CD4-positive, alpha-beta T cell treated with Interferon gamma for 1 hour (primary cell): ENCODE measurements at regions not wholly inside any gene's neighbourhood (a gene's known extent, or its start where the extent isn't known, plus 50 kb on each side); places are given as distances from the start of the nearest gene placed in this dataset.
"Not testable (repeated sequence)": the region's sequence is repeated elsewhere in the genome, so short reads cannot be mapped to it uniquely, and the experiment has no call there.

ENCODE experiments used
- DNase-seq: peaks from one replicate; pipeline ENCODE4 v3.0.0-alpha.2; 2020

DNA sequence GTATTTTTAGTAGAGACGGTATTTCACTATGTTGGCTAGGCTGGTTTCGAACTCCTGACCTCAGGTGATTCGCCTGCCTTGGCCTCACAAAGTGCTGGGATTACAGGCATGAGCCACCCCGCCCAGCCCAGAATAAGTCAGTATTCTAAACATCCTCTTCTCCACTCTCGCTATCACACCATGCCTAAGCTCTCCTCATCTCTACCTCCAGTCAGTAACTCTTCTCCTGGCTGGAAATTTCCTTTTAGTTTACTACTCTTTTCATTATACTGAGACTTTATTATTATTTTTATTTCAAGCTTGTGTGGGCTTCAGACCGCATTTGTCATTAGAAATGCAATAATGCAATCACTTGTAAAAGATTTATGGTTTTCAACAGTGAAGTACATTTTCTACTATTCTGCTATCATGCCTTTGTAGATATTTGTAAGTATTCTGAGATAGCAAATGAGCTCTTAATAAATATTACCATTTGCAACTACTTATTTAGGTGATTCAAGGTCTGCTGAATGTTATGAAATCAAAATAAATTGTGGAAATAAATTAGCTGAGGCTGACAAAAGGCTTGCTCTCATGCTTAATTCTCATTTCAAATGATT is 617.3 kb upstream of the GOT2 start:
- no peak for DNase-seq

DNA sequence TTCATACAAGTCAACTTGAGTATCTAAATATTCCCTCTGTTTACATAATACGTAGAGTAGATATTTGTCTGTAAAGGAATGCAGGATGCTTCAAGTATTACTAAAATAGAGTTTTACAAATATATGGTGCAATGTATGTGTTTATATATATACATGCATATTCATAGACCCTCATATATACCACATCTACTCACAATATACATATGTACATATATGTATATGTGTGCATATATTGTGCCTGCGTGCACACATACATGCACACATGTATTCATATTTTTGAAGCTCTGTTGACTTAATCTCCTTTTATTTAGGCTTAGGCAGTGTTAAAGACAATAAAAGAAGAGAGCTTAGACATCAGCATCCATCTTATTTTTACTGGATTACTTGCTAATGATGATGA is 616.6 kb upstream of the GOT2 start:
- DNase-seq = no peak

DNA sequence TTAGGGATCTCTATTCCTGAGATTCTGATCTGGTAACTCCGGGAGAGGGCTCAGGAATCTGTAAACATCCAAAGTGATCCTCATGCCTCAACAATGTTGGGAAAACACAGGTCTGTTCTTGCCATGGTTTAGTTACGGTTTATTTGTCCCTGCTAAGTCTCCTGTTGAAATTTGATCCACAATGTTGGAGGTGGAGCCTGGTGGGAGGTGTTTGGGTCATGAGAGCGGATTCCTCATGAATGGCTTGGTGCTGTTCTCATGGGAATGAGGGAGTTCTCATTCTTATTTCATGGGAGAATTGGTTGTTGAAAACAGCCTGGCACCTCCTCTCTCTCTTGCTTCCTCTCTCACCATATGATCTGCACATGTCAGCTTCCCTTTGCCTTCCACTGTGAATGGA is 608.6 kb upstream of the GOT2 start:
- no peak for DNase-seq

DNA sequence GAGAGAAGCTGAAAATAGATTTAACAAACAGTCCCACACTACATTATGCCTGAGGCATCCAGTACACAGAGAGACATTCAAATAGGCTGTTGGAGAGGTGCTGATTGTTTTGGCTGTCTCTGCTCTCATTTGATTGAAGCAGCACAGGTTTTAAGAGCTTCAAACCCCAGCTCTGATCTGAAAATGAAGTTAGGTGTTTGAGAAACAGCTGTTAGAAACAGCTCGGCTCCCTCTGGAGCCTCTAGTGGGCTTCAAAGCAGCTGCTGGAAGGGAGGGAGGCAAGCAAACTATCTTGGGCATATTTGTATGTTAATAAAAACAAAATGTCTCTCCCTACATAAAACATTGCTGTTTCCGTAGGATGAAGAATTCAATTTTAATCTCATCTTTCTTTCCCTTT is 607.3 kb upstream of the GOT2 start:
- DNase-seq = no peak

DNA sequence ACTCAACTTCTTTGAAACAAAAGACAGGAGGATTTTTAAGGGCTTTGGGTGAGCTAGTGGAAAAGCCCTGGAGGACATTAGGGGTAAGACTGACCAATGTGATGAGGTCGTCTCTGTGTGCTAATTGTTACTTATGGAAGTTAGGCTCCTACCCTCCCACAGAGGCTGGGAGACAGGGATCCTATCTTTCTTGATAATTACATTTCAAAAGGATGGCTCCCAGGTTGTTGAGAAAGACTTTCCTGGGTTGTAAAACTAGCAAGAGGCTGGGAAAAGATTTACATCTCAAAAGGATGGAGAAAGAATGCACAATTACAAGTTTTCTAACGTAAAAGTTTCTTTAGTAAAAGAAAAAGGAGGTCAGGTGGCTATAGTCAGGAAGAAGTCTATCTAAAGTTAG is 605.8 kb upstream of the GOT2 start:
- DNase-seq = no peak

DNA sequence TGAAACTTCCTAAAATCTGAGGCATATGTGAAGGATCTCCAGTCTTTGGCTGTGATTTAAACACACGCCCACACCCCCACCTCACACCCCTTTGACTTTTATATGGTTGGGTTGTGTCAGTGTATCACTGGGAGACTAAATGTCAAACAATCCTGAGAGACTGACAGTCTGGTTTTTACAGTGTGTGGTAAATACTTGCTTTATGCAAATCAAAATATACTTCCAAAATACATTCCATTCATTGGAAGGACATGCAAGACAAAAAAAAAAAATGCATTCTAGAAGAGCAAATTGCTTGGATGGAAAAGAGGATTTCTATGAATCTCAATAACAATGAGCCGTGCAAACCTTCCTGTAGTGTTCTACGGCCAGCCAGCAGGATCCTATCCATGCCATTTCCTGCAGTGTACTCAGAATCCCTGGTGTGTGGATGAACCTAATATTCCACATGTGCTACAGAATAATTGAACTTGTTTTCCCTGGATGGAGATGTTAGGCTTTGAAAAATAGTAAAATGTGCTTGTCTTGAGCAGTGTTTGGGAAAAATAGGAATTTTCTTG is 602.1 kb upstream of the GOT2 start:
- DNase-seq = no peak

DNA sequence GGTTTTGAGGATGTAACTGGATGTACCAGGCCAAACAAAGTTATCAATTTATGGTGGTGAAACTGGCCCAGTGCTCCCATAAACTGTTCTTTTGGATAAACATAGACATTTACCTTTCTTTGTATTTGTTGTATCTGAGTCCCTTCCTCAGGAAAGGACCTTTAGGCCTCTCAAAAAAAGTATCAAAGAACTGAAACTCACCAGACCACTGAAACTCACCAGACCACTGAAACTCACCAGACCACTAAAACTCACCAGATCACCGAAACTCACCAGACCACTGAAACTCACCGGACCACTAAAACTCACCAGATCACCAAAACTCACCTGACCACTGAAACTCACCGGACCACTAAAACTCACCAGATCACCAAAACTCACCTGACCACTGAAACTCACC is 597.6 kb upstream of the GOT2 start:
- DNase-seq = not testable (repeated sequence)

DNA sequence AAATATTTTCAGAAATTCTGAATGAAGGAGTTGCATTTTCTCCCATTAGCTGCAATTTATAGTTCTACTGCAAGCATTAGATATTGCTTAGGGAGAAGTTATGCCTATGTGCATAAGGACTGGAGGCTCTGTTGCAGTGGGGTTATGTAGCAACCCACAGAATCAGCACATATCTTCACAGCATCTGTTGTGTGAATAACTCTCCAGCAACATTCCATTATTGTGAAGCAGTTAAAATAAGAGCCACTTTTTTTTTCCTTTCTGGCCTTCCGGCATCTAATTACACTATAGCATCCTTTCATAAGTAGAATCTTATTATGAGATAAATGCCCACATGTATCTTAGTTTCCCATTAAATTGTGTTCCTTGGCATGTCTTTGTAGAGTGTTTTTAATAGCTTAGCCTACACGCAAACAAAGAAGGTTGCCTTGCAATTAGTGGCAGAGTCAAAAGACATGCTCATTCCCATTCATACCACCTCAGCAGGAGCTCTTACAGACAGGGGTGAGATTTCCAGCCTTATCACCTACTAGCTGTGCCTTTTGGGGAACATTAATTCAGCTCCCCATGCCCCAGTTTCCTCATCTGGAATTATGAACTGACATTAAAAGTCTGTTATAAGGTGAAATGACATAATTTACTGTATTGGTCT is 596.0 kb upstream of the GOT2 start:
- DNase-seq = no peak

DNA sequence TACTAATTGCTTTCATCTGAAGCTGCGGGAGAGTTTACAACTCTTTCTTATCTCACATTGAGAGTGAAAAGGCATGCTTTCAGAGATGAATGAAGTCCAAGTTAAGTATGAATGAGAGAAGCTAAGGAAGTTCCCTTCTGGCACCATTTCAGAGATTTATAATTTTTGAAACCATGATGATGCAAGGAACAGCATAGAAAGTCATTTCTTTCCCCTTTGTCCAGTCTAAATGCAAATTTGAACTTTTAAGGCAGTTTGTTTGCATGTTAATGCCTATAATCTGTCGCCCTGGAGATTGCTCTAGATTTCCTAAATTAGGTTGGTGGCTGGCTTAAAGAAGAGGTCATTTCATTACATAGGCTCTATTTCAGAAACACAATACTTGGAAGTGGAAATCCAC is 594.8 kb upstream of the GOT2 start:
- DNase-seq = no peak

DNA sequence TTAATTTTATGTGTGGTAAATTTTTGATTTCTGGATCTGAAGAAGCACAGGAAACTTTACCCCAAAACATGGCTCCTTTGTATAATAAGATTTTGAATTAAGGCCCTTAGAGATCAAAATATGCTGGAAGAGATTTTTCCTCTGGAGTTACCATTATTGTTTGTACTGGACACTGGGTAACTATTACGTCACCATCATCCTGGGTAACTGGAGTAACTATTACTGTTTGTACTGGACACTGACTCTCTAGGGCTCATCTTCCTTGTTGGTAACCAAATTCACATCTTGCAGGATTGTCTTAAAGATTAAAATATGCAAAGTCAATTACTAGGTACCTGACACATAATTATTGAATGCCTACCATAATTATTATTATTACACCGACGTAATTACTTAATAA is 593.8 kb upstream of the GOT2 start:
- DNase-seq = no peak

DNA sequence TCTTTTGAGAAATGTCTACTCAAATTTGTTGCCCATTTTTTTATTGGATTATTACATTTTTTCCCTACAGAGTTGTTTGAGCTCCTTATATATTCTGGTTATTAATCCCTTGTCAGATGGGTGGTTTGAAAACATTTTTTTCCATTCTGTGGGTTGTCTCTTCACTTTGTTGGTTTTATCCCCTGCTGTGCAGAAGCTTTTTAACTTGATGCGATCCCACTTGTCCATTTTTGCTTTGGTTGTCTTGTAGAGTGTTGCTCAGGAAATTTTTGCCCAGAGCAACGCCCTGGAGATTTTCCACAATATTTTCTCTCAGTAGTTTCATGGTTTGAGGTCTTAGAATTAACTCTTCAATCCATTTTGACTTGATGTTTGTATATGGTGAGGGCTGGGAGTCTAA is 592.8 kb upstream of the GOT2 start:
- no peak for DNase-seq

DNA sequence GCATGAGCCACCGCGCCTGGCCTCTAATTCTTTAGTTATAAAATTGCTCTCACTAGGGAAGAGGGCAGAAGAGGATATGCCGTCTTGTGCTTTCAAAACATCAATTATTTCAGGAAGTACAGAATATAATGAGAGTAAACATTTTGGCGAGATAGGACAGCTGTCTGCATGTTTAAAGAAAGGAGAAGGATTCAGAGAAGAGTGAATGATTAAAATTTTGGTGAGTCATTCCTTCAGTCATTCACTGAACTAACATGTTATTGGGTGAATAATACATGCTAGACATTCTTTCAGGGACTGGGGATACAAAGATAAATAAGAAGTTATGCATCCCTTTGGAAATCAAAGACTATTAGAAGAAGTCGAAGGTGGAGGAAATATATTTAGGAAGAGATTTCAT is 590.3 kb upstream of the GOT2 start:
- no peak for DNase-seq

DNA sequence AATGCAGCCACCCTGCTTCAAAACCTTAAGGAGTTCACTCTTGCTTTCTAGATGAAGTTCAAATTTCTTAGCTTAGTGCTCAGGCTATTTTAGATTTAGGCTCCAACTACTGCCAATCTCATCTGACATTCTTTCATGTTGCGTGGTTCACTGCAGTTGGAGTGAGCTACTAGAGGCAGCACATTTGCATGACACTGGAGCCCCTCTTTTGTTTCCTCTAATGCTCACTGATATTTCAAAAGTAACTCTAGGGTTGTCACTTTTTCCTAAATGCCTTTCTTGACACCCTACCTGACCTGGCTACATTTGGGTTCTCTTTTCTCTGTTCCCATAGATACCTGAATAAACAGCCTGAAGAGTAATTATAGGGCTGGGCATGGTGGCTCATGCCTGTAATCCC is 586.5 kb upstream of the GOT2 start:
- DNase-seq = no peak

DNA sequence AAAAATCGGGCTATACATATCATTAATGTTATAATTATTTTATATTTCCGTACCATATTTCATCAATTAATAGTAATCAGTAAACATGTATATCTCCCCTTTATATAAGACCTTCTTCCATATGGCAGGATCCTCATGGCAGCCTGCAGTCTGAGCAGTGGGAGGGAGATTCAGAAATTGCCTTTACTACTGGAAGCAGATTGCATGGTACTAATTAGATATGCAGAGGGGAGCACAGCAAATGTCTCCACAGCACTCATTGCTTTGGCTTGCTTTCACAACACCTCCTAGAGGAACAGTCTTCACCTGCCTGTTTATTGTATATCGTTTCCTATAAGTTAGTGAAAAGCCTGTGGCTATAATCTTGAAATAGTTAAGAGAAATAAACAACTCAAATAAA is 585.8 kb upstream of the GOT2 start:
- no peak for DNase-seq

DNA sequence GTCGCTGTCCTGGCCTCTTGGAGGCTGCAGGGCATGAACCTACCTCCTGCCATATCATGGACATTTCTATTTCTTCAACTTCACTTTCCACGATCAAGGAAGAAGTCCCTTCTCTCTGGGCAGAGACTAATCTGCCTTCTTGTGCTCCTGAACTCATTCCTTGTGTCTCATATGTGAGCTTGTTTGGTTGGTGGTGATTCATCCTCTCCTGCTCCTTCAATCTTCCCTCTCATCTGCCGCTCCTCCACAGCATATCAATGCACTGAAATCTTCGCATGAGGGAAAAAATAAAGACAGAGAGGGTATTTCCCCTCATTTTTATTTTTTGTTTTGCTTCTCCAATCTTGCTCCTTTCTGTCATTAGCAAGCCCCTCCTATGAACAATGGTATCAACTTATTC is 571.7 kb upstream of the GOT2 start:
- no peak for DNase-seq

DNA sequence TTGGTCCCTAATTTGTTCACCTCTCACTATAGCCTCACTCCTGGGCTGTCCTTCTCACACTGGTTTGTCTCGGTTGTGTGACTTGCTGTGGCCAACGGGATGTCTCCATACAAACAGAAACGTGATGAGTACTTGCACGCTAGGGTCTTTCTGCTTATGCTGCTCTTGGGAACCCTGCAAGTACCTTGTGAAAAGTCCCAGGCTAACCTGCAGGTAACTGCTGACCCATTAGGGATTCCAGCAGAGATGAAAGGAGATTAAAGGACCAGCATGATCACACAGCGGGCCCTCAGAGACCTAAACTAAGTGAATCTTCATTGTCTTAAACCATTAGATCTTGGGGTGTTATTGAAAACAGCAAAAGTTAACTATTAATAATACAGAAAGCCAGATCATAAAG is 562.8 kb upstream of the GOT2 start:
- no peak for DNase-seq

DNA sequence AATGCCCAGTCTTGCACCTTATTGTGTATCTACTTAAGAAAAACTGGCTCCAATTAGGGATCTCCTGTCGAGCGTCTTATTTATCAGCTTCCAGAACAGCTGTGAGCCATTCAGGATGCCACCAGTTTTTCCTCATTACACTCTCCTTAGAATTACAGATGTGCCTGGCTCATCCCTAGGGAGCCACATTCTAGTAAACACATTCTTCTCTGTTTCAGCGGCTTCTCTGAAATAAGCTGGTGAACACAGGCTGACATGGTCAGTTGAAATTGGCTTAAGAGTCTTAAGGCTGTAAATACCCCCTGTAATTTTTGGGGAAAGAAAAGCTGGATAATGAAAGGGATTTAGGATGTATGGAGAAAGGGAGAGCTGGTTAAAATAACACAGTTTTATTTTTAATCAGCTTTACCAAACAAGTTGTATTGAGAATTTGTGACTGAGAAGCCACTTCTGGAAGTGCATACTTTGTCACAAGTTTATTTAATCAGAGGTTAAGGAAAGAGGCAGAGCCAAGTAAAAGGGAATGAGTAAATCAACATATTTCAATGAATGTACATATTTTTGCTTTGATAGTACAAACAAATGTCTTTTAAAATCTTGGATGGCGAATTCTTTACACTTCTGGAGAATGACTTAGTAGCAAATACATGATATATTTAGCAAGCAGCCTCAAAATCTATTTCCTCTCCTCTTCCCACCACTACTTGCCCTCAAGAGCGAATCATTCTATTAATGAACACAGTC is 562.0 kb upstream of the GOT2 start:
- DNase-seq = no peak

DNA sequence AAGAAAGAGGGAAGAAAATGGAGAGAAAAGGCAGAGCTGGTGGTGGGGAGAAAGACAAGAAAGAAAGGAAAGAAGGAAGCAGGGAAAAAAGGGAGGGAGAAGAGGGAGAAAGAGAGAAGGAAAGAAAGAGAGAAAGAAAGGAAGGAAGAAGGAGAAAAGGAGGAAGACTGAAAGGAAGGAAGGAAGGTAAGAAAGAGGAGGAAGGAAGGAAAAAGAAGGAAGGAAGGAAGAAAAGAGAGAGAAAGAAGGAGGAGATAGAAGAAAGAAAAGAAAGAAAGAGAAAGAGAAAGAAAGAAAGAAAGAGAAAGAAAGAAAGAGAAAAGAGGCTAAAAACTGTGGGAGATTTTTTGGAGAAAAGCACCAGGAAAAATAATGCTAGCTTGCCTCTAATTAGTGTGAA is 561.4 kb upstream of the GOT2 start:
- DNase-seq = no peak

DNA sequence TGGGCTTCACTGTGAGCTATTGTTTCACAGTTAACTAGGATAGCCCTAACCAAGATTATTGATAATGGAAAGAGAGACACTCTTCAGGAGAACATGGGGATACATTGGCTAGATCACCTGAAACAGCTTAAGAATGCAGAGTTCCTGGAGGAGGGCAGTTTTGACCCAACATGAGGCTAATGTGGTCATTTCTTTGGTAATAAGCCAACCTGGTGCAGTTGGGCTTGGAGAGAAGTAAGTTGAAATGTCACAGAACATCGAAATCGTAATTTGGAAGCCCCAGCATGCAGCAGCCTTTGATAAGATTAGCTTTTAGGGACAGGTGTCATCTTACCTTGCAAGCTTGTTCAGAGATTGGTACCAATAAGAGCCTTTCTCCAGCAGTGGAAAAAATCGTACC is 556.6 kb upstream of the GOT2 start:
- DNase-seq = no peak

DNA sequence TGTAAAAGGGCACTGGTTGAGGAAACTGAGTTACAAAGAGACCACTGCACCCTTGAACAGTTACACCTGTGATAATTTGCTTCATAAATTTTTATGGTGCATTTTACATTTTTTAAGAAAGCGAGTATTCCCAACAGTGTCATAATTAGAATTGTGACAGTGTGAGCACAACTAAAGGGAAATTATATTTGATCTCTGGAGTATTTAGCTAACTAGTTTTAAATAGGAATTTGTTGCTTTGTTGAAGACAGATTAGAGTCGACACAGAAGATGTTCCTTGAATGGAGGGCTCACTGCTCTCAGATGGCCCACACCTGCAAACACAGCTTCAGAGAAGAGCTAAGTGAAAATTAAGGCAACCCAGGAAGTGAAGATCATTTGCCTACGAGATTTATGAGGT is 555.0 kb upstream of the GOT2 start:
- DNase-seq = no peak

DNA sequence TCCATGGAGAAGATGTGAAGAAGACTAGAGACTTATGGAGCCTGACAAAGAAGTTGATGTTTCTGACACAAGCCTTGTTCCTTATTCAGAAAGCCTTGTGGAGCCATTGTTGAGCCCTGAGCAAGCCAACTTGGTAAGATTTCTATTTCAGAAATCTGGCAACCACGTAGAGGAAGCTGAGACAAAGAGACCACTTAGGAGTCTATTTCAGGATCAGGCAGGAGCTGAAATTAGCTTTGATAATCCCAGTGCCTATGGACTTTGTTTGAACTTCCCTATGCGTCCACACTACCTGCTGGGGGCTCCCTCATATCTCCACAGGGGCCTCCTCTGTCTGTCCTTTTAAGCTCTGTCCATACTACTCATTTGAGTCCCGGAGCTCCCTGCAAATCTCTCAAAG is 540.0 kb upstream of the GOT2 start:
- DNase-seq = no peak

DNA sequence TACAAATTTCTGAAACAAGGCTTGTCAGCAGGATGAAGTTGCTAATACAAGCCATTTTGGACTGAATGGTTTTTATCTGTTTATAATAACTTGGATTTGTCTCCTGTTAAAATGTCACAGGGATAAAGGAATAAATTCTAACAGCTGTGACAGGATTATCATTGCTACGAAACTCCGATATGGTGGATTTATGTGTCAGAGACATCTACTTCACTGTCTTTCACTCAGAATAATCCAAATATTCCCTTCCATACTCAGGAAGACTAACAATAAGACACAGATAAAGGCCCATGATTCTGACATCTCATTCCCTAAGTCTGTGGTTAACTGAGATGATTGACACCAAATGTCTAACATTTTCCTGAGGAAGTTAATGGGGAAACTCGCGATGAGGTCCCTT is 529.8 kb upstream of the GOT2 start:
- no peak for DNase-seq

DNA sequence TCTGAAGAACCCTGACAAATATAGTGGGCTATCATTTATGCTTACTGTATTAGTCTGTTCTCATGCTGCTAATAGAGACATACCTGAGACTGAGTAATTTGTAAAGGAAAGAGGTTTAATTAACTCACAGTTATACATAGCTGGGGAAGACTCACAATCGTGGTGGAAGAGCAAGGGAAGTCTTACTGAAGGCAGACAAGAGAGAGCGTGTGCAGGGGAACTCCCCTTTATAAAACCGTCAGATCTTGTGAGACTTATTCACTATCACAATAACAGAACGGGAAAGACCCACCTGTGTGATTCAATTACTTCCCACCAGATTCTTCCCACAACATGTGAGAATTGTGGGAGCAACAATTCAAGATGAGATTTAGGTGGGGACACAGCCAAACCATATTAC is 526.8 kb upstream of the GOT2 start:
- no peak for DNase-seq

DNA sequence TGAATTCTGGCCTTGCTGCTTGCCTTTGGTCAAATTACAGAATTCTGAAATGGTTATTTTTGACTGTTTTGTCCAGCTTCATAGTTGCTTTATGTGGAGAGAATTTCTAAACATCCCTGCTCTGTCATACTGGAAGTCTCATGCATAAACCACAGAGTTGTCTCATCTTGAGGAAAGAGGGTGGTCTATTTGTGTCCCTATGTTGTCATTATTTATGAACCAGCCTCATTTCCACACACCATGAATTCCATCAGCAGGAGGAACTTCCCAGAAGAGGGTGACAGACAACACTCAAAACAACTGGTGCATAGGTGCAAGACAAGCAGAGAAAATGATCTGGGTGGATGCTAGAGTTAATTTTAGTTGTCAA is 525.8 kb upstream of the GOT2 start:
- DNase-seq = no peak
